ENCODE measurements at regions not wholly inside any gene's neighbourhood (a gene's known extent, or its start where the extent isn't known, plus 50 kb on each side); places are given as distances from the start of the nearest gene placed in this dataset.

DNA sequence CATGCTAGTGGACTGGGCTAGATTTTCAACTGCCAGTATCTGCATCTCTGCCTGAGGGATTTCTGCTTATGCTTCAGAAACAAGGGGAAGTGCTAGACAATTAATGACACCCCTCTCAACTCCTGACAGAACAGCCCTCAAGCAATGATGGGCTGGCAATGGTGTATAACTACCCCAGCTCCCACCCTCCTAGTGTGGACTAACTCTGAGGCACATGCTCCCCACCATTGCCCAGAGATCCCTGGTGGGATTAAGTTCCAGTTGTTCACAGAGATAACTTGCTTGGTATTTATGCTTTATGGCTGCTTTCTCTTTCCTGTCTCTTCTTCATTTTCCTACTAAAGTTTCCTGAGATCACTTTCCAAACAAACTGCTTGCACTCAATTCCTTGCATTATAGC, 113.5 kb downstream of the RPS24 start:
- TF ChIP-seq, protein P1, sequence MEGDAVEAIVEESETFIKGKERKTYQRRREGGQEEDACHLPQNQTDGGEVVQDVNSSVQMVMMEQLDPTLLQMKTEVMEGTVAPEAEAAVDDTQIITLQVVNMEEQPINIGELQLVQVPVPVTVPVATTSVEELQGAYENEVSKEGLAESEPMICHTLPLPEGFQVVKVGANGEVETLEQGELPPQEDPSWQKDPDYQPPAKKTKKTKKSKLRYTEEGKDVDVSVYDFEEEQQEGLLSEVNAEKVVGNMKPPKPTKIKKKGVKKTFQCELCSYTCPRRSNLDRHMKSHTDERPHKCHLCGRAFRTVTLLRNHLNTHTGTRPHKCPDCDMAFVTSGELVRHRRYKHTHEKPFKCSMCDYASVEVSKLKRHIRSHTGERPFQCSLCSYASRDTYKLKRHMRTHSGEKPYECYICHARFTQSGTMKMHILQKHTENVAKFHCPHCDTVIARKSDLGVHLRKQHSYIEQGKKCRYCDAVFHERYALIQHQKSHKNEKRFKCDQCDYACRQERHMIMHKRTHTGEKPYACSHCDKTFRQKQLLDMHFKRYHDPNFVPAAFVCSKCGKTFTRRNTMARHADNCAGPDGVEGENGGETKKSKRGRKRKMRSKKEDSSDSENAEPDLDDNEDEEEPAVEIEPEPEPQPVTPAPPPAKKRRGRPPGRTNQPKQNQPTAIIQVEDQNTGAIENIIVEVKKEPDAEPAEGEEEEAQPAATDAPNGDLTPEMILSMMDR (IDR thresholded peaks at IDR 0.05) = no peak
- no peak for TF ChIP-seq POLR2A (IDR thresholded peaks at IDR 0.05)
- Histone ChIP-seq H3K27ac (no peak overlapping the region), H3K36me3 (no peaks in the 10 kb centered on the region), H3K27me3 (no peaks in the 10 kb centered on the region), H3K4me3 (no peak overlapping the region), H3K9me3 (no peaks in the 10 kb centered on the region), H3K4me1 (no peaks in the 10 kb centered on the region)
- DNase-seq (no peak), ATAC-seq (no peak)
- intact Hi-C loops (cut with DNase I) = no loop called here

DNA sequence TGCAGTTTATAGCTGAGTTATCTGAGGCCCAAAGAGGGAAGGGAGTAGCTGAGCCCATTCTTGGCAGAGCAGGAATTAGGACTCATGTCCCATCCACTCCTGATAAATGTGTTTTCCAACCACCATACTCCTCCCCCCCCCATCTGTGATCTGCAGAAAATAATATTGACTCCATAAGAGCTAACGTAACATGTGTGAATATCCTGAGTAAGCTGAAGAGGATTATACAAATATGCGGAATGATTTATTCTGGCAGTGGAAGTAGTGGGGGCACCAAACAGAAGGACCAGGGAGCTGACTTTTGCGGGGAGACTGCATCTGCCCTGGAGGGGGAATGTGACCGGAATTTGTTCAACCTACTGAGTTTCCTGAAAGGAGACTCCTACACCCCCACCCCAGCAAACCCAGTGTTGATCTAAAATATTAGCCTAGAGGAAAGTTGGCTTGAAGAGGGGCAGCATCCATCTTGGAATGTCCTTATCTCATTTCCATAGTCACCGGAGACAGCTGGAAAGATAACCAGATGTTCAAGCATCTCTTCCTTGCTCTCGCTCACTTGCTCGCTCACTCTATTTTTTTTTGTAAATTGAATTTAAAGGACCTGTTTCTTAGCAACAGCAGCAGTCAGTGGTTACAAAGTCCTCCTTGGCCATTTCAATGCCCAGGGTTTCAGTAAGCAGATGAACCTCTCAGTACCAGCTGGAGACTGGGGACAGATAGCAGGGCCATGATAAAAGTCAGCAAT, 114.7 kb downstream of the RPS24 start:
- H3K9me3 ChIP-seq = no peaks in the 10 kb centered on the region
- no peaks in the 10 kb centered on the region for H3K36me3 ChIP-seq
- DNase-seq (no peak), ATAC-seq (no peak)
- TF ChIP-seq POLR2A (IDR thresholded peaks at IDR 0.05) = no peak
- TF ChIP-seq, protein P1 (IDR thresholded peaks at IDR 0.05) = no peak
- H3K27ac ChIP-seq = no peak overlapping the region
- intact Hi-C loops (cut with DNase I) = no loop called here
- H3K4me1 ChIP-seq = no peaks in the 10 kb centered on the region
- H3K4me3 ChIP-seq = no peak overlapping the region
- no peaks in the 10 kb centered on the region for H3K27me3 ChIP-seq
- WGBS (ENCODE audit: insufficient coverage, low coverage, low lambda C conversion rate, missing lambda C conversion rate) = 76% methylated on average over 7 of the region's 7 CpGs

DNA sequence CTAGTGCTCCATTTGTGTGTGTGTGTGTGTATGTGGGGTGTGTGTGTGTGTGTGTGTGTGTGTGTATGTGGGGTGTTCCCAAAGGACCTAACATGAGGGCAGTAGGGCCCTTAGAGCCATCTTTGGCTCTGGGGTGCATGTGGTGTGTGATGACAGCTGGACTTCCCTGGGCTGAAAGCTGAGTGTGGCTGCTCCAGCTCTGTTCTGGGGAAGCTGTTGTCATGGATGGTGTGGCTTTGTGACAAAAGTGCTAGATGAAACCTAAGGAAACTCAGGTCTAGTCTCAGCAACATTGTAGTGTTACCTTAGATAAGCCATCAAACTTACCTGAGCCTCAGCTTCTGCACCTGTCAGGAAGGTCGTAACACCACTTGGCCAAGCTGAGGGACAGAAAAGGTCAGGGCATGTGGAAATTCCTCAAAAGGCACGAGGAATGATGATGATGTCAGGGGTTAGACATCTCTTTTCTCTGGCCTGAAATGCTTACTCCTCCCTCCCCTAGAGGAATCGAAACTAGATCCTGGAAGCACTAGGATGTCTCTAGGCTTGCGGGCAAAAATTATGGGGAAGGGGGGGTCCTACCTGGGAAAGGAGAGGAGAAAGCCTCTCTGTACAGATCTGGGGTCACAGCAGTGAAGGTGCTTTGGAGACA, 115.4 kb downstream of the RPS24 start:
- intact Hi-C loops (cut with DNase I) = no loop called here
- Histone ChIP-seq H3K27ac (no peak overlapping the region), H3K4me1 (no peaks in the 10 kb centered on the region), H3K4me3 (no peak overlapping the region), H3K27me3 (no peaks in the 10 kb centered on the region), H3K36me3 (no peaks in the 10 kb centered on the region), H3K9me3 (no peaks in the 10 kb centered on the region)
- TF ChIP-seq, protein P1 (IDR thresholded peaks at IDR 0.05) = no peak
- no peak for TF ChIP-seq POLR2A (IDR thresholded peaks at IDR 0.05)
- WGBS (ENCODE audit: insufficient coverage, low coverage, low lambda C conversion rate, missing lambda C conversion rate) = 58% methylated on average over 3 of the region's 4 CpGs
- ATAC-seq (no peak), DNase-seq (no peak)

DNA sequence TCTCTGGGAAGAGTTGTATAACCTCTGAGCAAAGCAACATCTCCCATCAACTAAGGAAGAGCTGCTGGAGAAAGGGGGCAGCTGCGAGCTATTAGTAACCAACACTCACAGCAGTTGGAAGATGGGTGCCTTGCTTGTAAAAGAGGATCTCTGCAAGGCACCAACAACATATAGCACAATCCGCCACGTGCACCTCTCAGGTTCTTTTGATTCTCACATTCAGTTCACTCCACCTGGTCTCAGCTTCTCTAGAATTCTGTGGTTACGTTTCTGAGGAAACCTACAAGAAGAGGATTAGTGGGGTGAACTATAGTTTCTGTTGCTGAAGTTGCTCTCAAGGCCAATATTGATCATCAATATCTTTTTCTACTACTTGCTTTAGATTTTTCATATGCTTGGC, 117.1 kb downstream of the RPS24 start:
- no peak overlapping the region for H3K27ac ChIP-seq
- no peaks in the 10 kb centered on the region for H3K36me3 ChIP-seq
- H3K4me3 ChIP-seq = no peak overlapping the region
- WGBS (ENCODE audit: insufficient coverage, low coverage, low lambda C conversion rate, missing lambda C conversion rate) = 83% methylated on average over 2 of the region's 4 CpGs
- H3K27me3 ChIP-seq = no peaks in the 10 kb centered on the region
- intact Hi-C loops (cut with DNase I) = no loop called here
- no peaks in the 10 kb centered on the region for H3K4me1 ChIP-seq
- H3K9me3 ChIP-seq = no peaks in the 10 kb centered on the region
- no peak for TF ChIP-seq POLR2A (IDR thresholded peaks at IDR 0.05)
- TF ChIP-seq, protein P1 (IDR thresholded peaks at IDR 0.05) = no peak
- DNase-seq (no peak), ATAC-seq (no peak)

Measured in right lobe of liver (tissue), 6 donors.